T47D (cell line): ENCODE measurements at regions not wholly inside any gene's neighbourhood (a gene's known extent, or its start where the extent isn't known, plus 50 kb on each side); places are given as distances from the start of the nearest gene placed in this dataset.

Experiments used
- DNase-seq, 2 experiments: peaks; one replicate each; pipeline versions ENCODE4 v3.0.0 to v3.0.0-alpha.2; 2011 to 2012; ENCODE audit warnings: low read depth in 1 of 2, low spot score in 1 of 2
- JUND ChIP-seq: IDR thresholded peaks from 2 replicates; pipeline ENCODE4 v1.6.1; 2012; ENCODE audit warnings: low read depth
- in situ Hi-C: cut with HindIII; loops from 2 replicates; pipeline ENCODE4 v1.10.0; 2016; ENCODE audit warnings: low sequenced_read_pairs, low pct_unique_long_range_greater_than_20kb

- in situ Hi-C loops = no loop called here
- no peak for DNase-seq
- no peak for TF ChIP-seq JUND
Observed at GRCh38 chr10:42973870-42974692, 102.8 kb upstream of the RET start.

- no peak for TF ChIP-seq JUND
- in situ Hi-C loops = no loop called here
- DNase-seq = no peak
Observed at GRCh38 chr10:42974693-42975002, 102.2 kb upstream of the RET start.

GRCh38 chr10:42975005-42975493 is 101.8 kb upstream of the RET start:
- in situ Hi-C loops = no loop called here
- no peak for DNase-seq
- no peak for TF ChIP-seq JUND

DNA sequence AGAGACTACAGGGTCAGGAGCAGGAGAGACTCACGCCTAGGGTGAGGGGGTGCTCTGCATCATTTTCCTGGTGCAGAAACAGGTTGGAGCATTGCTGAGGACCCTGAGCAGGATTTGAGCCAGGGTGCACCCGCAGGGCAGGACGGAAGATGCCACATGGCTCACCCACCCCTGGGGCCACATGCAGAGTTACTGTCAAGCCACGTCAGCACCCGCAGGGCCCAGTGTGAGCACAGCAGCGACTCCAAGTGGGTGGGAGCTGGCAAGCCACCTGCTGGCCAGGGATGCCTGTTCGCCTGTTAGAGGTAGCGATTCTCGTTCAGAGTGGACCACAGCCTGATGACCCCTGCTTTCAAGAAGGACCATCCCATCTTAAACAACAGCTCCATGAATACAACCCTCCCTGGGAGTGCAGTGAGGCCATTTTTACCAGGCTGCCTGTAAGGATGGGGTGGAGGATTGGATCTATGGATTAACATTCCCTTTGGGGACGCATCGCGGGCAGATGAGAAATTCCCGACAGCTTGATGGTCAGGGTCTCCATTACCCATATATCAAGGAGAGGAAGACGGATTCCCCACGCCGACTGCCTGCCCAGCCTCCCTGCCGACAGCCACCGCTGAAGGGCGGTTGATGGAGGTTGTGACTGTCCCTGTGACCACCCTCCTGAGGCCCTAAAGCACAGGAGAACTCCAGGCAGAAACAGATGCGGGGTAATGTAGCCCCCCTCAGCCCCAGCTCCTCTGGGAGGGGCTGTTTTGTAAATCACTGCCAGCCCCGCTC is 101.1 kb upstream of the RET start:
- no peak for TF ChIP-seq JUND
- in situ Hi-C loops = no loop called here
- peak in 1 of 2 experiments; percentile 56 for DNase-seq

GRCh38 chr10:42976351-42977031 is 100.4 kb upstream of the RET start:
- no peak for DNase-seq
- no peak for TF ChIP-seq JUND
- in situ Hi-C loops = no loop called here

DNA sequence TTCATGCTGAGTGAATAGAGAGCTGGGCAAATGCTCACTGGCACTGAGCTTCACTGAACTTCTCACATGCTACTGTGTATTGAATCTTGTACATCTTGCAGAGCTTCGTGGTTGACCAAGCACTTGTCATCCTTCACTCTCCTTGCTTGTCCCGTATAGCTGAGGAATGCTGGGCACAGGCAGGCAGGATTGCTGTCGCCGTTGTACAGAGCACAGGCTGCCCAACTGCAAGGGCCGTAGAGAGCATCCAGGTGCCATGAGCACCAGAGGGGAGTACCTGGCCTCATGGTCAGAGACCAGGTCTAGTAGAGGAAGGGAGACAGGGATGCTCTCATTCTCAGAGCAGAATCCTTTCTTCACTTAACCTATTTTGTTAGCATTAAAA is 99.8 kb upstream of the RET start:
- DNase-seq = no peak
- in situ Hi-C loops = no loop called here
- no peak for TF ChIP-seq JUND

GRCh38 chr10:42979181-42979580 is 97.7 kb upstream of the RET start:
- TF ChIP-seq JUND = no peak
- in situ Hi-C loops = no loop called here
- no peak for DNase-seq

DNA sequence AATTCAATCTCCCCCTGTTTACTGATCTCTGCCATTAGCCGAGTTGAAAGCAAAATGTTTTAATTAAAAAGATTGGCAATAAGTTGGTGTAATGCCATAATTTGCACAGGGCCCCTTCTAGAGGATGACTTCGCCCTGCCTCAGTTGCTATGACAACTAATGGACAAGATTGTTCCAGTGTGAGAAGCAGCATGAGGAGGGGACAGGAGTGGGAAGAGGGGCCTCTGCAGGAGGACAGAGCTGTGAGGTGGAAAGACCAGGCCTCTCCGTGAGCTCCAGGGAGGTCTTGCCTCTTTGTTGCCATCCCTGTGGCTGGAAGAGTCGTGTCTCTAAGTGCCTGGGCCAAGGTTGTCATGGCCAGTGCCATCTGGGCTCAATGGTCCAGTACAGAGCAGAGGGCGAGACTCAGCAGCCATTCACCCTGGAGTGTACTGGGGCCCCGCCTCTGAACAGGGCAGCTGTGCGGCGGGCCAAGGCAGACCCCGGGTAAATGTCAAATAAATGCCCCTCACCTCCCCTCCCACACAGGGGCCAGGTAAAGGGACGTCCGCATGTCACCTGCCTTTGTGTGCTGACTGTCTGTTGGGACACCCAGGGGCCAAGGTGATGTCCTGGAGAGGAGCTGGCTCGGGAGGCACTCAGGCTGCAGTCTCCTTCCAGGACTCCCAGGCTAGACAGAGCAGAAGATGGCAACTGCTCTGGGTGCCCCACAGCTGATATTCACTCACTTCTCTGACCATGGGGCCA is 97.0 kb upstream of the RET start:
- DNase-seq = no peak
- TF ChIP-seq JUND = no peak
- in situ Hi-C loops = no loop called here

GRCh38 chr10:42980553-42981357 is 96.1 kb upstream of the RET start:
- in situ Hi-C loops = no loop called here
- no peak for DNase-seq
- TF ChIP-seq JUND = no peak

DNA sequence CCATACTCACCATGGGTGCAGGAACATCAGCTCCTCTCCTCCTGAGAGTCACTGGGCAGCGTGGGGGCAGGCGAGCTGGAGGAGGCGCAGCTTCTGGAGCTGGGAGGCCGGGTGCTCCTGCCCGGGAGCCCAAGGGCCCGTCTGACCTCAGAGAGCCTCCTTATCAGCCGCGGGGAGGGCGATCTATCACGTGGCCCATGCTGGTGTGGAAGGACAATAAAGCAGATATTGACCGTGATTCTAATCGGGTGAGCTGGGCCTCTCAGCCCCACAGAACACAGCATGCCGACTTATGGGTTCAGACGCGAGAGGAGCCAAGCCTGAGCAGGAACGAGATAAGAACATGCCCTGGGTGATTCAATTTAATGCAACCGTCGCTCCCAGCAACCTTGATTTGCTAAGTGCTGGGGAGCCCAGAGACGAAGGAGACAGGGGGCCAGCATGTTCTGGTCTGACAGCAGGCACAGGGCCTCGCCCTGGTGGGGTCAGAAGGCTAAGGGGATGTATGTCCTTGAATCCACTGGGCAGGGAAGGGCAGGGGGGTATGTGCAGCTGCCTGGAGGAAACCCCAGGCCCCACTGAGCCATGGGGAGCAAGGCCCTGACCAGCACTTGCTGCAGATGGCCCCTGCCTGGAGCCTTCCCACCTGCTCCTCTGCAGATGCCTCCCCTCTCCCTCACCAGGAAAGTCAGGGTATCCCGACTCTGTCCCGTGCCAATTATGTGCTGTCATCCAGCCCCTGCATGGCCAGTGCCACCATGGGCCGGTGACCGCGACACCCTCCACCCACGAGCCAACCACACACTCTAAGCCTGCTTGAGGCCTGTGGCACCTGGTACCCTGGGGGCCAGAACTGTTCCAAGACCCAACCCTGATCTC is 95.3 kb upstream of the RET start:
- TF ChIP-seq JUND = no peak
- no peak for DNase-seq
- in situ Hi-C loops = no loop called here
